H1 (cell line): ENCODE measurements at regions not wholly inside any gene's neighbourhood (a gene's known extent, or its start where the extent isn't known, plus 50 kb on each side); places are given as distances from the start of the nearest gene placed in this dataset.

Experiments used
- ASH2L ChIP-seq: fragments of 200-600, 300-600 bp; sonication (generic); IDR thresholded peaks from one replicate; pipeline ENCODE4 v1.7.1; 2017; ENCODE audit warnings: low read length
- BACH1 ChIP-seq: IDR thresholded peaks from 2 replicates; pipeline ENCODE4 v1.6.1; 2012; ENCODE audit warnings: low read length, improper control_type of control experiment
- BCL11A ChIP-seq, 2 experiments: IDR thresholded peaks; one replicate each; pipeline ENCODE4 v1.6.1; 2011; ENCODE audit warnings: low read depth in 2 of 2, low read length in 2 of 2, mild to moderate bottlenecking in 2 of 2
- HDAC6 ChIP-seq: IDR thresholded peaks from one replicate; pipeline ENCODE4 v1.7.1; 2012; ENCODE audit warnings: low read depth, mild to moderate bottlenecking, inconsistent platforms, low read length, moderate library complexity
- RBBP5 ChIP-seq: IDR thresholded peaks from 2 replicates; pipeline ENCODE4 v1.7.1; 2012; ENCODE audit warnings: low read depth, mild to moderate bottlenecking, inconsistent platforms, low read length, moderate library complexity, borderline replicate concordance
- TAF1 ChIP-seq: IDR thresholded peaks from 2 replicates; pipeline ENCODE4 v1.6.1; 2011; ENCODE audit warnings: mild to moderate bottlenecking, low read depth, low read length
- YY1 ChIP-seq: IDR thresholded peaks from 2 replicates; pipeline ENCODE4 v1.6.1; 2011; ENCODE audit warnings: low read depth, mild to moderate bottlenecking, low read length

GRCh38 chr1:4105300-4105880, 205.3 kb upstream of the C1orf174 start (continued):
- no peak for TF ChIP-seq HDAC6
- TF ChIP-seq ASH2L: no peak
- TF ChIP-seq BCL11A (IDR thresholded peaks at IDR 0.05; ENCODE audit: low read depth in 2 of 2, low read length in 2 of 2): no peak
- TF ChIP-seq BACH1: no peak
- TF ChIP-seq RBBP5: no peak
- TF ChIP-seq YY1: no peak
- no peak for TF ChIP-seq TAF1
